Anterior cingulate cortex (tissue), 58 donors: ENCODE measurements at regions not wholly inside any gene's neighbourhood (a gene's known extent, or its start where the extent isn't known, plus 50 kb on each side); places are given as distances from the start of the nearest gene placed in this dataset.
"Not testable (repeated sequence)": the region's sequence is repeated elsewhere in the genome, so short reads cannot be mapped to it uniquely, and the experiment has no call there.

ENCODE experiments used
- DNase-seq, 58 donors: peaks; one replicate each; lab custom pipeline; 2025; lab: John Stamatoyannopoulos, UW

GRCh38 chr18:1097991-1098735, 193.5 kb downstream of the ADCYAP1 start:
- DNase-seq = not testable (repeated sequence)

GRCh38 chr18:1102848-1103247, 198.2 kb downstream of the ADCYAP1 start:
- no peak for DNase-seq

GRCh38 chr18:1103537-1103936, 198.9 kb downstream of the ADCYAP1 start:
- no peak for DNase-seq

GRCh38 chr18:1104181-1104881, 199.7 kb downstream of the ADCYAP1 start:
- DNase-seq = no peak

- DNase-seq = no peak
Measured at GRCh38 chr18:1124495-1124894, 219.8 kb downstream of the ADCYAP1 start.

GRCh38 chr18:1133541-1133940, 228.9 kb downstream of the ADCYAP1 start:
- DNase-seq = no peak

GRCh38 chr18:1147730-1148129, 243.1 kb downstream of the ADCYAP1 start:
- DNase-seq = no peak

GRCh38 chr18:1149709-1150108, 245.0 kb downstream of the ADCYAP1 start:
- DNase-seq = no peak

- DNase-seq = no peak
Measured at GRCh38 chr18:1150344-1150743, 245.7 kb downstream of the ADCYAP1 start.

GRCh38 chr18:1152958-1153357, 248.3 kb downstream of the ADCYAP1 start:
- DNase-seq = not testable (repeated sequence)

GRCh38 chr18:1173593-1173992, 268.9 kb downstream of the ADCYAP1 start:
- no peak for DNase-seq

GRCh38 chr18:1177232-1177631, 272.6 kb downstream of the ADCYAP1 start:
- DNase-seq = no peak

- DNase-seq = no peak
Measured at GRCh38 chr18:1191341-1191740, 286.7 kb downstream of the ADCYAP1 start.

- no peak for DNase-seq
Measured at GRCh38 chr18:1213126-1213525, 308.5 kb downstream of the ADCYAP1 start.

GRCh38 chr18:1222880-1223279, 318.2 kb downstream of the ADCYAP1 start:
- DNase-seq = no peak

GRCh38 chr18:1227025-1227424, 322.4 kb downstream of the ADCYAP1 start:
- DNase-seq = no peak

GRCh38 chr18:1229634-1230033, 325.0 kb downstream of the ADCYAP1 start:
- DNase-seq = no peak

GRCh38 chr18:1232867-1233266, 328.2 kb downstream of the ADCYAP1 start:
- no peak for DNase-seq

- DNase-seq = no peak
Measured at GRCh38 chr18:1240701-1241100, 336.0 kb downstream of the ADCYAP1 start.

GRCh38 chr18:1244397-1245122, 339.9 kb downstream of the ADCYAP1 start:
- no peak for DNase-seq

GRCh38 chr18:1246827-1247226, 342.2 kb downstream of the ADCYAP1 start:
- DNase-seq = no peak
